ENCODE measurements at regions not wholly inside any gene's neighbourhood (a gene's known extent, or its start where the extent isn't known, plus 50 kb on each side); places are given as distances from the start of the nearest gene placed in this dataset.

DNA sequence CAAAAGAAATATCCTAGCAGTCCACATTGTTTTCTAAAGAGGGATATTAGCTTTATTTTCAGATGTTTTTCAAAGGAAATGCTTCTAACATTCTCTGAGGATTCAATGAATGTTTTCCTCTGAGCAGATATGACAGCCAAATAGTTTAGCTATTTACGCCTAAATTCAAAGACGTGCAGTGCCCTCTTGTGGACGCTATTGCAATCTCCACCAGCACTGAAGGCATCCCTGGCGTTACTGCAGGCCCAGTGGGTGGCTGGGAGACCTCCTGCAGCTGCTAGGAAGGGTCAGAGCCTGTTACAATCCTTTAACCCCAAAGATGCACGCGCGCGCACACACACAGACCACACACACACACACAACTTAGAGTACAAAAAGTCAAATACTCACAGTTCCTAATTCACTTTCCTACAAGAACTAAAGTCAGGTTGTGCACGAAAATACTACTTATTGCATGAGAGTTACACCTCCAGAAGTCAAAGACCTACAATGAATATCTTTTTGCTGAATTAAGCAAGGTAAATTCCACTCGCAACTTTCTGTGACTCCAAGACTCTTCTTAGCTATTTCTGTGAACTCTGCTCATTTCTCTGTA is 589.3 kb upstream of the TMEM132C start:
- intact Hi-C loops (cut with DNase I): loop anchor here in 6 of 10 donors (5.0 to 10.0 kb wide), 5 partner anchors 250 to 573 kb away; no protein-coding TSS in a partner anchor
- TF ChIP-seq POLR2A (IDR thresholded peaks at IDR 0.05) (no peak), CTCF (IDR thresholded peaks at IDR 0.05) (peak; percentile 53 to 85 (median 68))
- no peaks in the 10 kb centered on the region for H3K9me3 ChIP-seq
- H3K4me3 ChIP-seq: no peak overlapping the region
- H3K4me1 ChIP-seq: peaks cover 0 to 8% (median 0%) of the 10 kb centered on the region in 12 donors
- no peaks in the 10 kb centered on the region for H3K36me3 ChIP-seq
- peak; percentile 51 to 67 (median 60) for ATAC-seq
- DNase-seq: peak; percentile 35 to 64 (median 53)
- H3K27me3 ChIP-seq: no peaks in the 10 kb centered on the region
- no peak overlapping the region for H3K27ac ChIP-seq
- 17 to 25% (median 21%) methylated on average over 10 of the region's 10 CpGs for WGBS, 4 donors

GRCh38 chr12:127678945-127679344 is 588.0 kb upstream of the TMEM132C start:
- TF ChIP-seq CTCF (IDR thresholded peaks at IDR 0.05) (no peak), POLR2A (IDR thresholded peaks at IDR 0.05) (no peak)
- Histone ChIP-seq H3K36me3 (no peaks in the 10 kb centered on the region), H3K9me3 (no peaks in the 10 kb centered on the region), H3K4me1 (peaks cover 0 to 8% (median 0%) of the 10 kb centered on the region in 12 donors), H3K4me3 (no peak overlapping the region), H3K27ac (no peak overlapping the region), H3K27me3 (no peaks in the 10 kb centered on the region)
- no peak for DNase-seq
- 66 to 78% (median 77%) methylated on average over 7 of the region's 7 CpGs for WGBS, 4 donors
- ATAC-seq: no peak
- intact Hi-C loops (cut with DNase I): loop anchor here in 6 of 10 donors (5.0 to 10.0 kb wide), 5 partner anchors 248 to 574 kb away; no protein-coding TSS in a partner anchor

DNA sequence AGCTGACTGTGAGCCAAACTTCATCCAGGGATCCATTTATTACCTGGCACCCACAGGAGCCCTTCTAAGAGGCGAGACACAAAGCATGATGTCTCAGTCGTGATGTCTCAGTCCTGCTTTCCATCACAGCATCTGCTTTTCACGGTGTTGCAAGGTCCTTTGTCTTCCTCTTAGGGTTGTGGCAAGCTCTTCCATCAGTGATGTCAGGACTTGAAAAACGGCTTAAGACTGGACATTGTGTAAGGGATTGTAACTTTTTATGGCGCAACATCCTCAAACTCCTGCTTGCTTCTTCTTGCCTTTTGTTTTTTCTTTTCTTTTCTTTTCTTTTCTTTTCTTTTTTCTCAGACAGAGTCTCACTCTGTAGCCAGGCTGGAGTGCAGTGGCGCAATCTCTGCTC is 586.5 kb upstream of the TMEM132C start:
- TF ChIP-seq POLR2A (IDR thresholded peaks at IDR 0.05) (no peak), CTCF (IDR thresholded peaks at IDR 0.05) (no peak)
- Histone ChIP-seq H3K27me3 (peaks cover 0 to 6% (median 0%) of the 10 kb centered on the region in 9 donors), H3K36me3 (no peaks in the 10 kb centered on the region), H3K27ac (no peak overlapping the region), H3K4me3 (no peak overlapping the region), H3K4me1 (peaks cover 0 to 8% (median 0%) of the 10 kb centered on the region in 12 donors), H3K9me3 (no peaks in the 10 kb centered on the region)
- ATAC-seq (no peak), DNase-seq (no peak)
- intact Hi-C loops (cut with DNase I): loop anchor here in 3 of 10 donors (5.0 to 10.0 kb wide), 2 partner anchors 244 to 568 kb away; no protein-coding TSS in a partner anchor
- WGBS, 4 donors: 75 to 79% (median 77%) methylated on average over 6 of the region's 6 CpGs

DNA sequence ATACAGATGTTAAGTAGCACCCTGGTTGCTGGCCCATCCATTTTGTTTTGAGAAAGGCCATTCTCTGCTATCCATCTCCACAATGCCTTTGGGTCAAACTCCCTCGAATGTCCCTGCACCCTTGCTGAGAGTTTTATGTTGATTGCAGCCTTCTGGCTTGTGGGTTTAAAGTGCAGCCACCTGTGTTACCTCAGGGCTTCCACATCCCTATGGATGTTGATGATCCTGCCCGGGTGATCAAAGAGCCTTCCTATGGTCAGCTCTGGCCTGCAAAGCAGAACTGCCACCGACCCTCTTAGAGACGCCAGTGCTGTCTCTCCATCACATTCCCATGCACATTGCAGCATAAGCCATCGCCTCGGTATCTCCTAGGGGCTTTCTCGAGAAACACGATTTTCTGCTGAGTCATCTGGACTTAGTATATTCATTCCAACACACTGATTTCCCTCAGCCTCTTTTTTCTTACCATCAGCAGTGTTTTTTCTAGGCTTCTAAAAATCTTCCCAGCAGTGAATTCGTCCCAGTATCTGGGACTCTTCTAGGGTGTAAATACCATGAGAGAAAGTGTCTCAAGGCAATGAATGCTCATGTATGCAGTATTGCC is 585.7 kb upstream of the TMEM132C start:
- intact Hi-C loops (cut with DNase I): loop anchor here in 3 of 10 donors (5.0 to 10.0 kb wide), 2 partner anchors 244 to 569 kb away; no protein-coding TSS in a partner anchor
- DNase-seq (no peak), ATAC-seq (no peak)
- peaks cover 0 to 6% (median 0%) of the 10 kb centered on the region in 9 donors for H3K27me3 ChIP-seq
- peaks cover 0 to 8% (median 0%) of the 10 kb centered on the region in 12 donors for H3K4me1 ChIP-seq
- no peaks in the 10 kb centered on the region for H3K9me3 ChIP-seq
- TF ChIP-seq POLR2A (IDR thresholded peaks at IDR 0.05) (no peak), CTCF (IDR thresholded peaks at IDR 0.05) (no peak)
- H3K27ac ChIP-seq: no peak overlapping the region
- 63 to 69% (median 66%) methylated on average over 9 of the region's 9 CpGs for WGBS, 4 donors
- H3K36me3 ChIP-seq: no peaks in the 10 kb centered on the region
- no peak overlapping the region for H3K4me3 ChIP-seq

Data from heart left ventricle (tissue), 16 donors.